NCI-H2171 treated with DMSO at 0.1 percent for 48 hours (cell line): ENCODE measurements at regions not wholly inside any gene's neighbourhood (a gene's known extent, or its start where the extent isn't known, plus 50 kb on each side); places are given as distances from the start of the nearest gene placed in this dataset.
"Not testable (repeated sequence)": the region's sequence is repeated elsewhere in the genome, so short reads cannot be mapped to it uniquely, and the experiment has no call there.

Source experiments
- DNase-seq: peaks from one replicate; lab custom pipeline; 2025; lab: John Stamatoyannopoulos, UW

DNA sequence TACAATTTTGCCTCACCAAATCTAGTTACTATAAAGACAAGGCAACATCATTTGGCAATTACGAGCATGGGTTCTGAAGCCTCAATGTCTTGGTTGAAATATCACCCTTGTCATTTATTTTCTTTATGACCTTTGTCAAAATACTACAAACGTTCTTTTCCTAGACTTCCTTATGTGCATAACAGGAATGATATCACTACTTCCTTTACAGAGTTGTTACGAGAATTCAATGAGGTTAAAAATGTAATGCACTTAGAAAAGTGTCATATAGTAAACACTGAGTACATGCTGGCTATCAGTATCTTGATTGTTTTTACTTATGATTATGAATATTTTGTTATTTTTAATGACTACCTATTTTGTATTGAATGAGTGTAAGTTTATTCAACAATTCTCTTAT is 640.9 kb upstream of the CCNG1 start:
- no peak for DNase-seq

DNA sequence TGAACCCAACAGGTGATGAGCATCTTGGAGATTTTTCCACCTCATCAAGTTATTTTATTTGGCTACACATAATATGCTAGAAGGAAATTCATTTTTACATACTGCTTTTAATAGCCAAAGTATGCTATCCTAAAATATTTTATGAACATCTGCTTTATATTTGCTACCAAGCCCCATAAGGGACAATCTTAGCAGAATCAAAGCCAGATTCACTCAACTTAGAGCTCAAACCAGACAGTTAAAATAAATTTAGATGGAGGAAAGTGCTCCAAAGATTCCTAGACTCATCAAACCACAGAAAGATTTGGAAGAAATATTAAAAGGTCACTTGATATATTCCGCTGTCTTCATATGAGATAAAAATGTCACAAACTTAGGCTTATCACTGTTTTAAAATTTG is 637.1 kb upstream of the CCNG1 start:
- DNase-seq = no peak

DNA sequence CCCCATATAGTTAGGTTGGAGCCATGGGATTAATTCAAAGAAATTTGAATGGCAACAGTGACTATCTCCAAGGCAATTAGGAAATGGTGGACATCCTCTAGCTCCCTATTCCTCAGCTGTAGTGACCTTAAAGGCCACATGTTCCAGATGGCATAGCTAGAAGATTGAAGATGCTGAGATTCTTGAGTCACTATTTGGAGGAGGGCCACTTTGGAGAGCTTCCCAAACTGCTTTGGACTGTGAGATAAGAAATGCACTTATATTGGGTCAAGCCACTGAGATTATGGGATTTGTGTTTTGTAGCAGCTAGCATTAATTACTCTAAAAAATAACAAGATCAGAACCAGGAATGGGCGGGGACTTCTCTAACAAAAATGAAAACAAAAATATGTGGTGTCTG is 636.2 kb upstream of the CCNG1 start:
- no peak for DNase-seq

GRCh38 chr5:162806195-162806594 is 631.2 kb upstream of the CCNG1 start:
- DNase-seq = no peak

DNA sequence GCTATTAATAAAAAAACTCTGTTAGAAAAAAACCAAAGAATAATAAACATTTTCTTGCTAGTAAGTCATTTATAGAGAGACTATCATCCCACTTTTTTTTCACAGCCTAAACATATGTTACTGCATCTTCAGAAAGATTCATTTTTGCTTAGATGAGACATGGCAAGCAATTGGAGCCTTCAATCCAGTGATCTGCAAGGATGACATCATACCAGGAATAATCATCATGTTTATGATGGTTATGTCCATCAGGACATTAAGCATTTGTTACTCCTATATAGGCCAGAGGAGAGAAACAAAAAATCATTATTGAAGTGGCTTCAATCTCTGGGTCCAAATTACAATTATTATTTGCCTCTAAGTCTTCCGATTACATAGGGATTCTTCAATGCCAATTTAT is 626.3 kb upstream of the CCNG1 start:
- DNase-seq = no peak

DNA sequence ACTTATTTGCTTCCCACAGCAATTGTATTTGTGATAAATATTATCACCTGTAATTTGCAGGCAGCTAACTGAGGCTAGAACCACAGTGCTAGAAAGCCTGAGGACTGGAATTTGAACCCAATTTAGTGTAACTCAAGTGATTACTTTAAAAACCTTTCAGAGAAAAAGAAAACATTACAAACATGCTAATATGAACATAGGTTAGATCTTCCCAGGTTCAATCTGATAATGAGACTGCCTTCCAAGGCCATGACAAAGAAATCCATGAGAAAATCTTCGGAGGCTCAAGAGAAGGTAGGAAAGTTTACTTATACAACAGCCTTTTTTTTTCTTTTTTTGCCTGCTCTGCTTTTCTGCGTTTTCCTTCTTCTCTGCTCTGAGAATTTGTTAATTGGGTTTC is 620.6 kb upstream of the CCNG1 start:
- DNase-seq = no peak

GRCh38 chr5:162817364-162817763 is 620.0 kb upstream of the CCNG1 start:
- DNase-seq = no peak

DNA sequence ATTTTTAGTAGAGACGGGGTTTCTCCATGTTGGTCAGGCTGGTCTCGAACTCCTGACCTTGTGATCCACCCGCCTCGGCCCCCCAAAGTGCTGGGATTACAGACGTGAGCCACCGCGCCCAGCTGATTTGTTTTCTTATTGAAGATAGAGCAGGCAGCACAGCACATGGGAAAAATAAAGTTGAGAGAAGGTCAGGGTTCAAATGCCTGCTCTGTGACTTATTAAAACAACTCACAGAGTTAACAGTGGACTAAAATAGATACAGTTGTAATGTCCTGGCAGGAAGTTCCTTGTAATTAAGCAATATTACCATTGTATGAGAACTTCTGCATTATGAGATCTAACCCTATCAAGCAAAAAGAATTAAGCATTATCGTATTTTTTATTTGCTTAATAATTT is 615.7 kb upstream of the CCNG1 start:
- not testable (repeated sequence) for DNase-seq

- DNase-seq = no peak
Observed at GRCh38 chr5:162824360-162824759, 613.0 kb upstream of the CCNG1 start.

DNA sequence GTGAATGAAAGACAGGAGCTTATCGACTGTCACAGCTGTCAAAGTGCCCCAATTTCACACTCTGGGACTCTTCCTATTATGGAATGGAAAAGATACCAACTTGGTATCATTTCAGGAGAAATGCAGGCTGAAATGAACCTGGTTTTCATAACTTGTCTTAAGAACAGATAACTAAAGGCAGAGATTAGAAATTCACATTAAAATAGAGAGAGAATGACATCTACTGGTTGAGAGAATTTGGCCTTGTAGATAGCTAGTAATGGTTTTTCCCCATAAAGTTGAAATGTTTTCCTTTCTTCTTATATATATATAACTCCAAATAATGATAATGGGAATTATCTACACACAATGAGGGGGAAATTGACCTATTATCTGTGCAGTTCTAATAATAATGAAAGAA is 600.2 kb upstream of the CCNG1 start:
- DNase-seq = no peak

DNA sequence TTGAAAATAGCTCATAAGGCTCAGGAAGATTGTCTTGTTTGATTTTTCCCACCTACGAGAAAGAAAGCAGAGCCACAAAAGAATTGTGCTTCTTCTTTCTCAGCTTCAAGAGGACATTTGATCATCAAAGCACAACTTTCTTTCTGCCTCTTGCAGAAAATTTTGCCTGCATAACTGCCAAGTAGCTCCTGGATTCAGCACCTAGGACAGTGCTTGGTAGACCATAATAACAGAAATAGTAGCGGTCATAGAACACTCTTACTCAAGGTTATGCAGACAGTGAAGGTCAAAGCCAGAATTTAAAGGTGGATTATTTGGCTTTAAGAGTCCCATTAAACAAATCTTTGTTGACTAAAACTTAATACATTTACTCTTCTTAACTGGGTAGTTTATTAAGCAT is 594.7 kb upstream of the CCNG1 start:
- DNase-seq = no peak

GRCh38 chr5:162852134-162852533 is 585.3 kb upstream of the CCNG1 start:
- DNase-seq = no peak

GRCh38 chr5:162858770-162859169 is 578.6 kb upstream of the CCNG1 start:
- no peak for DNase-seq

DNA sequence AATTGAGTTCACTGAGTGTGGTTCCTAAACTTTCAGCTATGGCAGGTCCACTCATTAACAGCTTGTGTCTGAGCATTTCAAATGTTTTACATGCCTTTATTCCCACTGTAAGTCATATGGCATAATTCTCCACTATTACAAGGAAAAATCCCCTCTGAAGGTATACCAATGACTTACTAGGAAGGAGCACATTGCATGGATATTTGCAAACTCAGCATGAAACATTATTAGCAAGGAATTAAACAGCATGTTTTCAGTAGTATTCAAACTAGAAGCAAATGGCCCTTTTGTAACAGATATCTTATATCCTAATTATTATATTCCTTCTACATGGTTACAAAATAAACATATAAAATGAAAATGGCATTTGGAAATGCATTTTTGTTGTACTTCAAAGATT is 566.4 kb upstream of the CCNG1 start:
- no peak for DNase-seq

- DNase-seq = no peak
Observed at GRCh38 chr5:162882629-162883028, 554.8 kb upstream of the CCNG1 start.

DNA sequence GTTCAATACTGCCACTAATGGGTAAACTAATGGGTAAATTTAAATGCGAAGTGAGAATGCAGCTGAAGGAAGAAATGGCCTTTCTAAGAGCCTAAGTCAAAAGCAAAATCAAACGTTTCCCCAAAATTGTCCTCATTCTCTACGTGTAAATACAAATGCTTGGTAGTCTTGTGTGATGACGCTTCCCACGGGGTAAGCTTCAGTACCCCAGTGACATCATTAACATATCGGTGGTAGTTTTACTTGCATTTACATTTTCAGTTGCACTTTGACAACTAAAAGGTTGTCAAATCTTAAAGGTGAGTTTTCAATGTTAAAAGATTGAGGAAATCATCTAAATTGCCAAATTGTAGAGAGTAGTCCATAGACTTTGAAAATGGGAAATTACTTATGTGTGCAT is 550.7 kb upstream of the CCNG1 start:
- DNase-seq = no peak

DNA sequence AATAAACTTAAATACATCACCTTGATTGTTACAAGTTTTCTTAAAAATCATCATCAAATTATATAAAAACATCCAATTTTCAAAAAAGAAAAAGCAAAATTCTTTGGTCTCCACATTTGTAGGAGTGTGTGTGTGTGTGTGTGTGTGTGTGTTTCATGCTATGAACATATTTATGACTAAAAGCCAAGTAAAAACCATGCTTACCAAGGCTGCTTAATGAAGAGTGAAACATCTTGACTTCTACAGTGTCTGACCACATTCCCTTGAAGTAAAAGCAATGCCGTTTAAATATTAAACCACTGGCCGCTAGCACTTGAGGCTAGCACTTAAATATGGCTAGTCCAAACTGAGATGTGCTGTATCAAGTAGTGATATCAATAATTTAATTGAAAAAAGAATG is 549.1 kb upstream of the CCNG1 start:
- DNase-seq = no peak

- no peak for DNase-seq
Observed at GRCh38 chr5:162911873-162912272, 525.5 kb upstream of the CCNG1 start.

DNA sequence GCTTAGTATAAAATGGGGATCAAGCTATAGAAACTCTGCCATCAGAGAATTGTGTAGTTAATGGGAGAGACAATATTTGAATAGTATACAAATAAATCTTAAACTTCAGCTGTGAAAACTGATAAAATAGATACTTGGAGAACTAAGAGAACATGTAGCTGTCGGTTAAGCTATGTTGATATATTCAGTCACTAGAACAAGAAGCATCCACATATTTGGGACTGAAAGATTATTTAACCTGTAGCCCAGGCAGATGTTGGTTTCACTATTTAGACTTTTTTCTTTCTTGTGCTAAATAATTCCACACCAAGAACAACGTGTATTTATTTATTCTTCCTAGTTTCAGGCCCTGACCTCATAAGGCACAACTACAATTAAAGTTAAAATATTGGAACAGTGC is 521.0 kb upstream of the CCNG1 start:
- no peak for DNase-seq

DNA sequence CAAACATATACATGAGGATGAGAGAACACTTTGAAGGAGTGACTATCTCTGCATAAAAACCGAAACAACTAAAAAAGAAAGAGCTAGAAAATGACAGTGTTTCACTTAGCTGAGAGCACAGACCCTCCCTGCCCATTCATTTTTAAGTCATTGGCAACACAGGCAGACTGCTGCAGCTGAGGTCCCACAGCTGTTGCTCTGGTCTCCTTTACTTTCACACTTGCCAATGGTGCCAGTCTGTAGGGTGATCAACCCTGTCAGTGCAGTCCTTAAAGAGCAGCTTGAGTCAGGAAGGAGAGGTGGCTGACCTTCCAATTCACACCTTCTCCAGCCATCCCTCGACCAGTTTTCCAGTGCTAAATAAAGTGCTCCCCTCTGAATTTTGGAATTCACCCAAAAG is 508.3 kb upstream of the CCNG1 start:
- no peak for DNase-seq

- no peak for DNase-seq
Observed at GRCh38 chr5:162931501-162931900, 505.9 kb upstream of the CCNG1 start.

- no peak for DNase-seq
Observed at GRCh38 chr5:162939991-162940390, 497.4 kb upstream of the CCNG1 start.

GRCh38 chr5:162948677-162949076 is 488.7 kb upstream of the CCNG1 start:
- DNase-seq = no peak

- DNase-seq = no peak
Observed at GRCh38 chr5:162956570-162956969, 480.8 kb upstream of the CCNG1 start.

- DNase-seq = not testable (repeated sequence)
Observed at GRCh38 chr5:162964144-162964543, 473.3 kb upstream of the CCNG1 start.
